ENCODE measurements at regions not wholly inside any gene's neighbourhood (a gene's known extent, or its start where the extent isn't known, plus 50 kb on each side); places are given as distances from the start of the nearest gene placed in this dataset.

- intact Hi-C loops (cut with micrococcal nuclease) (no loop called here), dilution Hi-C loops (cut with HindIII; ENCODE audit: low sequenced_read_pairs, unreplicated experiment) (no loop called here), in situ Hi-C loops (cut with MboI; ENCODE audit: low sequenced_read_pairs) (no loop called here)
- Histone ChIP-seq H2BK5ac (ENCODE audit: low read depth, low read length, poor library complexity, severe bottlenecking) (no peak overlapping the region), H3K36me3 (ENCODE audit: control insufficient read depth, insufficient read depth, low read length) (no peaks in the 10 kb centered on the region), H4K91ac (ENCODE audit: insufficient read depth, low read depth, low read length) (no peak overlapping the region), H3K9ac (ENCODE audit: low read depth, low read length) (no peak overlapping the region), H4K8ac (ENCODE audit: low read depth in 2 of 2, low read length in 2 of 2) (no peak overlapping the region), H3K56ac (ENCODE audit: extremely low read depth, insufficient read depth, low read length) (no peak overlapping the region), H3K4me3 (ENCODE audit: insufficient read depth, low read depth, low read length) (no peak overlapping the region), H3K9me1 (ENCODE audit: insufficient read depth, low read length) (no peaks in the 10 kb centered on the region), H3K9me3 (ENCODE audit: control insufficient read depth, insufficient read depth, low read length) (no peaks in the 10 kb centered on the region), H3K27ac (ENCODE audit: insufficient read depth, low read length) (no peak overlapping the region), H2BK15ac (ENCODE audit: low read depth, low read length) (no peak overlapping the region), H3K23ac (ENCODE audit: low read depth, low read length) (no peak overlapping the region), H3K4me1 (ENCODE audit: control insufficient read depth, insufficient read depth, low read length) (no peaks in the 10 kb centered on the region), H3K4ac (ENCODE audit: low read depth, low read length) (no peak overlapping the region), H2BK20ac (ENCODE audit: low read depth, low read length) (no peak overlapping the region), H2AFZ (replicated peaks; ENCODE audit: low read length, poor library complexity) (no peak overlapping the region), H3K18ac (ENCODE audit: low read depth, low read length) (no peak overlapping the region), H4K5ac (ENCODE audit: low read depth, low read length) (no peak overlapping the region), H3K4me2 (ENCODE audit: low read depth, low read length) (no peak overlapping the region), H2AK5ac (ENCODE audit: low read depth, low read length) (no peak overlapping the region), H2AK9ac (replicated peaks; ENCODE audit: low read depth, low read length, poor library complexity) (no peak overlapping the region), H4K20me1 (ENCODE audit: insufficient read depth, low read length) (no peaks in the 10 kb centered on the region), H3K79me1 (ENCODE audit: low read depth in 1 of 2, low read length in 2 of 2) (no peaks in the 10 kb centered on the region), H2BK120ac (ENCODE audit: low read depth, low read length) (no peak overlapping the region), H3K14ac (replicated peaks; ENCODE audit: low read depth, low read length) (no peak overlapping the region), H3K27me3 (ENCODE audit: control insufficient read depth, insufficient read depth, low read length) (no peaks in the 10 kb centered on the region)
- TF ChIP-seq NFE2L2 (IDR thresholded peaks at IDR 0.05; ENCODE audit: low read depth, low read length) (no peak), RCOR1 (IDR thresholded peaks at IDR 0.05; ENCODE audit: insufficient replicate concordance, low read length) (no peak), MAFK (IDR thresholded peaks at IDR 0.05; ENCODE audit: low read depth, low read length) (no peak), ELK1 (IDR thresholded peaks at IDR 0.05; ENCODE audit: borderline replicate concordance, low read depth, low read length) (no peak), RAD21 (IDR thresholded peaks at IDR 0.05; ENCODE audit: low read length) (no peak), CEBPB (IDR thresholded peaks at IDR 0.05; ENCODE audit: low read depth, low read length) (no peak), MAZ (IDR thresholded peaks at IDR 0.05; ENCODE audit: borderline replicate concordance, low read depth, low read length) (no peak), FOS (IDR thresholded peaks at IDR 0.05; ENCODE audit: low read depth, low read length) (no peak)
- no peak for ATAC-seq (ENCODE audit: low read depth)
- ChIA-PET POLR2A (ENCODE audit: unreplicated experiment) (no interaction called here), CTCF (no interaction called here)
- no CpG with 5 or more reads among the region's 2 CpGs for WGBS, 2 experiments (ENCODE audit: extremely low coverage in 2 of 2, insufficient read length in 1 of 2)
- no TSS peak for BruUV-seq (replicated peaks)
- DNase-seq, result no peak
Measured at GRCh38 chr12:23455283-23455682, 494.2 kb downstream of the SOX5 start.
